Astrocyte of the spinal cord (primary cell): ENCODE measurements at regions not wholly inside any gene's neighbourhood (a gene's known extent, or its start where the extent isn't known, plus 50 kb on each side); places are given as distances from the start of the nearest gene placed in this dataset.

Source experiments
- DNase-seq: peaks from one replicate; pipeline ENCODE4 v3.0.0; 2011; ENCODE audit warnings: low read depth, low spot score
- H3K4me3 ChIP-seq: 2 replicates; pipeline ENCODE4 v1.5.1; 2011; ENCODE audit warnings: low read depth, mild to moderate bottlenecking, low read length, moderate library complexity
- CTCF ChIP-seq: IDR thresholded peaks from 2 replicates; pipeline ENCODE4 v1.5.1; 2012; ENCODE audit warnings: low read depth, mild to moderate bottlenecking, low read length, inconsistent platforms
- in situ Hi-C: cut with HindIII; loops from 2 replicates; pipeline ENCODE4 v1.10.0; 2017; ENCODE audit warnings: low sequenced_read_pairs

- in situ Hi-C loops = no loop called here
- TF ChIP-seq CTCF = no peak
- no peak for DNase-seq
- no peak overlapping the region for H3K4me3 ChIP-seq
Measured at GRCh38 chr14:98728836-98729235, 543.2 kb downstream of the BCL11B start.

DNA sequence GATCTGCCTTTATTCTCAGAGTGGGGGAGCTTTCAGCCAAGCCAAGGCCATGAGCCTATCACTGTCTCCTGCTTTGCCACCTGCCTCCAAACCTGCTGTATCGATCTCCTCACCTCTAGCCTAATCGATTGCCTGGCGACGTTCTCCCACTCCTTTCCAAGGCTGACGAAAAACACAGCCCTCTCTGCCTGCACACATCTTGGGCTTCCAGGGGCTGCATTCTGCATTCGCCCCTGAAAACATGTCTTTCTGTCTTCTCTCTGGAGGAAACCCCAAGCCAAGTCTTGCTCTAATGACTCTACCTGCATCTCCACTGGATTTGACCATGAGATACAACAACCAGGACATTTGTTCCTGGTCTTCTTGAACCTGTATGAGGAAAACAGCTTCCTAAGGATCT is 540.7 kb downstream of the BCL11B start:
- H3K4me3 ChIP-seq = no peak overlapping the region
- DNase-seq = no peak
- TF ChIP-seq CTCF = no peak
- in situ Hi-C loops = no loop called here

GRCh38 chr14:98731701-98732100 is 540.3 kb downstream of the BCL11B start:
- TF ChIP-seq CTCF = no peak
- H3K4me3 ChIP-seq = no peak overlapping the region
- DNase-seq = no peak
- in situ Hi-C loops = no loop called here

- in situ Hi-C loops = no loop called here
- no peak overlapping the region for H3K4me3 ChIP-seq
- DNase-seq = no peak
- TF ChIP-seq CTCF = no peak
Measured at GRCh38 chr14:98733536-98733935, 538.5 kb downstream of the BCL11B start.

DNA sequence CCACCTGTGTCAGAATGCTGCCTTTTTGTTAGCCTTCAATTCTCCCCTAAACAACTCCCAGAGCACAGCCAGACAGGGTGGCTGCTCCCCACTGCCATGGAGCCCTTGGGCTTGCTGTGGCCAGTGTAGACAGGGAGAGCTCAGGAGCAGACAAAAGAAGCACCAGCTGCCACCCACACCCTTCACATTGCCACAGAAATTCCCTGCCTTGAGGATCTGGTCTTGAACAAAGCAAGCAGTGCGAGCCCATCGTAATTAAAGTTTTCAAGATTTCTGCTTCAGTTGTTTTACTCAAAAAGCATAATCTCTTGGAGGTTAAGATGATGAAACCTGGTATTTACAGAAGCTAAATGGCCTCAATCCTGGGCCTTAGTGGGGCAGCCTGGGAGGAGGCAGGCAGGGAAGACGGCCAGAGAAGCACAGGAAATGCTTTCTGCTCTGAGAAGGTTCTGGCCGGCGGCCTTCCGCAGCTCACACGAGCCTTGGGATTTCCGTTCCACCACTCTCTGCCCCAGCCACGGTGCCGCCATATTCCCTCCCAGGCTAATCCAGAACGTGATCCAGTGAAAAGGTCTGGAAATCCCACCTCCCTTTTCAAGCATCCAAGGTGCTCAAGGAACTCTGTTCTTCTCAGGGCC is 535.2 kb downstream of the BCL11B start:
- no peak overlapping the region for H3K4me3 ChIP-seq
- in situ Hi-C loops = no loop called here
- no peak for TF ChIP-seq CTCF
- no peak for DNase-seq

DNA sequence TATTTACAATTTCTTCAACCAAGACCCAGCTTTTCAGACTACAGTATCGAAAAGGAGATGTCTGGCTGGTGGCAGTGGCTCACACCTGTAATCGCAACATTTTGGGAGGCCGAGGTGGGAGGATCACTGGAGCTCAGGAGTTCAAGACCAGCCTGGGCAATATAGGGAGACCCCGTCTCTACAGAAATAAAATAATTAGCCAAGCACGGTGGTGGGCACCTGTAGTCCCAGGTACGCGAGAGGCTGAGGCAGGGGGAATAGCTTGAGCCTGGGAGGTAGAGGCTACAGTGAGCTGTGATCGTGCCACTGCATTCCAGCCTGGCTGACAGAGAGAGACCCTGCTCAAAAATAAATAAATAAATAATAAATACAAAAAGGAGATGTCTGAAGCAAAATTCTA is 530.5 kb downstream of the BCL11B start:
- TF ChIP-seq CTCF = no peak
- no peak overlapping the region for H3K4me3 ChIP-seq
- DNase-seq = no peak
- in situ Hi-C loops = no loop called here

DNA sequence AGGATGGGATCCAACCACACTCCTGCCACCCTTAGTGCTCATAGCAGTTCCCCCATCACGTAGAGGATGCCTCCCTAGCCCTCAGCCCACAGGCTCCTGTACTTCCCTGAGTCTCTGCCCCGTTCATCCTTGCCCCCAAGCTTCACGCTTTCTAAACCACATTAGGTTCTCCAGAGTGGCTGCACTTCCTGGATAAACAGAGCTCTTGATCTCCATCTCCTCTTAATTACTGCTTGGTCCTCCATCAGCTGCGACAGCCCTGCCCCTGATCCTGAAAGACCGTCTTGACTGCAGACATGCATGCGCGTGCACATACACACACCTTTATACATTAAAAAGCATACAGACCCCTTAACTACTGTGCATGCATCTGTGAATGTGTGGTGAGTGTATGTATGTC is 530.0 kb downstream of the BCL11B start:
- in situ Hi-C loops = no loop called here
- no peak for DNase-seq
- no peak for TF ChIP-seq CTCF
- no peak overlapping the region for H3K4me3 ChIP-seq
